ENCODE measurements at regions not wholly inside any gene's neighbourhood (a gene's known extent, or its start where the extent isn't known, plus 50 kb on each side); places are given as distances from the start of the nearest gene placed in this dataset.

GRCh38 chr16:5428932-5429331, 331.3 kb upstream of the EEF2KMT start:
- DNase-seq (ENCODE audit: low spot score), result no peak

- DNase-seq (ENCODE audit: low spot score), result no peak
Observed at GRCh38 chr16:5427571-5427970, 330.0 kb upstream of the EEF2KMT start.

- no peak for DNase-seq (ENCODE audit: low spot score)
Observed at GRCh38 chr16:5422643-5423496, 325.3 kb upstream of the EEF2KMT start.

- no peak for DNase-seq (ENCODE audit: low spot score)
Observed at GRCh38 chr16:5422047-5422446, 324.5 kb upstream of the EEF2KMT start.

- DNase-seq (ENCODE audit: low spot score), result no peak
Observed at GRCh38 chr16:5416013-5416412, 318.4 kb upstream of the EEF2KMT start.

GRCh38 chr16:5415123-5415522, 317.5 kb upstream of the EEF2KMT start:
- DNase-seq (ENCODE audit: low spot score), result no peak

- DNase-seq (ENCODE audit: low spot score), result no peak
Observed at GRCh38 chr16:5412731-5413130, 315.1 kb upstream of the EEF2KMT start.

GRCh38 chr16:5398203-5398602, 300.6 kb upstream of the EEF2KMT start:
- no peak for DNase-seq (ENCODE audit: low spot score)

- no peak for DNase-seq (ENCODE audit: low spot score)
Observed at GRCh38 chr16:5396880-5397279, 299.3 kb upstream of the EEF2KMT start.

- DNase-seq (ENCODE audit: low spot score), result no peak
Observed at GRCh38 chr16:5393070-5393469, 295.5 kb upstream of the EEF2KMT start.

- no peak for DNase-seq (ENCODE audit: low spot score)
Observed at GRCh38 chr16:5386989-5387388, 289.4 kb upstream of the EEF2KMT start.

GRCh38 chr16:5385811-5386210, 288.2 kb upstream of the EEF2KMT start:
- DNase-seq (ENCODE audit: low spot score), result no peak

- no peak for DNase-seq (ENCODE audit: low spot score)
Observed at GRCh38 chr16:5385115-5385514, 287.5 kb upstream of the EEF2KMT start.

- DNase-seq (ENCODE audit: low spot score), result no peak
Observed at GRCh38 chr16:5383737-5384136, 286.1 kb upstream of the EEF2KMT start.

GRCh38 chr16:5382484-5382883, 284.9 kb upstream of the EEF2KMT start:
- no peak for DNase-seq (ENCODE audit: low spot score)

- DNase-seq (ENCODE audit: low spot score), result no peak
Observed at GRCh38 chr16:5381481-5381880, 283.9 kb upstream of the EEF2KMT start.

- no peak for DNase-seq (ENCODE audit: low spot score)
Observed at GRCh38 chr16:5379954-5380353, 282.4 kb upstream of the EEF2KMT start.

- DNase-seq (ENCODE audit: low spot score), result no peak
Observed at GRCh38 chr16:5378531-5378930, 280.9 kb upstream of the EEF2KMT start.

GRCh38 chr16:5377280-5377898, 279.8 kb upstream of the EEF2KMT start:
- DNase-seq (ENCODE audit: low spot score), result no peak

- no peak for DNase-seq (ENCODE audit: low spot score)
Observed at GRCh38 chr16:5374184-5374583, 276.6 kb upstream of the EEF2KMT start.

- DNase-seq (ENCODE audit: low spot score), result no peak
Observed at GRCh38 chr16:5367951-5368350, 270.4 kb upstream of the EEF2KMT start.

- DNase-seq (ENCODE audit: low spot score), result no peak
Observed at GRCh38 chr16:5366126-5366525, 268.5 kb upstream of the EEF2KMT start.

GRCh38 chr16:5364186-5364585, 266.6 kb upstream of the EEF2KMT start:
- DNase-seq (ENCODE audit: low spot score), result no peak

- DNase-seq (ENCODE audit: low spot score), result no peak
Observed at GRCh38 chr16:5361322-5361721, 263.7 kb upstream of the EEF2KMT start.
